HT-29 (cell line): ENCODE measurements at regions not wholly inside any gene's neighbourhood (a gene's known extent, or its start where the extent isn't known, plus 50 kb on each side); places are given as distances from the start of the nearest gene placed in this dataset.
"Not testable (repeated sequence)": the region's sequence is repeated elsewhere in the genome, so short reads cannot be mapped to it uniquely, and the experiment has no call there.

Source experiments
- DNase-seq: peaks from one replicate; pipeline ENCODE4 v3.0.0-alpha.2; 2015; ENCODE audit warnings: low spot score

- DNase-seq = not testable (repeated sequence)
Observed at GRCh38 chr3:145257967-145258366, 903.0 kb downstream of the PLOD2 start.

GRCh38 chr3:145259166-145259880, 901.7 kb downstream of the PLOD2 start:
- DNase-seq = no peak

- not testable (repeated sequence) for DNase-seq
Observed at GRCh38 chr3:145263458-145263857, 897.5 kb downstream of the PLOD2 start.

- DNase-seq = peak; percentile 19
Observed at GRCh38 chr3:145266368-145266767, 894.6 kb downstream of the PLOD2 start.

GRCh38 chr3:145269106-145269505, 891.9 kb downstream of the PLOD2 start:
- no peak for DNase-seq

- no peak for DNase-seq
Observed at GRCh38 chr3:145272684-145273083, 888.3 kb downstream of the PLOD2 start.

GRCh38 chr3:145282505-145282904, 878.5 kb downstream of the PLOD2 start:
- DNase-seq = no peak

- no peak for DNase-seq
Observed at GRCh38 chr3:145286937-145287336, 874.0 kb downstream of the PLOD2 start.

- no peak for DNase-seq
Observed at GRCh38 chr3:145290010-145290409, 871.0 kb downstream of the PLOD2 start.

GRCh38 chr3:145294572-145294971, 866.4 kb downstream of the PLOD2 start:
- no peak for DNase-seq

GRCh38 chr3:145307272-145307671, 853.7 kb downstream of the PLOD2 start:
- no peak for DNase-seq

- DNase-seq = no peak
Observed at GRCh38 chr3:145313751-145314150, 847.2 kb downstream of the PLOD2 start.

- DNase-seq = not testable (repeated sequence)
Observed at GRCh38 chr3:145316253-145316652, 844.7 kb downstream of the PLOD2 start.

GRCh38 chr3:145326666-145327065, 834.3 kb downstream of the PLOD2 start:
- no peak for DNase-seq

- not testable (repeated sequence) for DNase-seq
Observed at GRCh38 chr3:145333427-145333826, 827.6 kb downstream of the PLOD2 start.

GRCh38 chr3:145333931-145334330, 827.1 kb downstream of the PLOD2 start:
- no peak for DNase-seq

- DNase-seq = no peak
Observed at GRCh38 chr3:145355206-145355605, 805.8 kb downstream of the PLOD2 start.

- DNase-seq = no peak
Observed at GRCh38 chr3:145357453-145357852, 803.5 kb downstream of the PLOD2 start.

GRCh38 chr3:145359040-145359439, 801.9 kb downstream of the PLOD2 start:
- DNase-seq = no peak

- no peak for DNase-seq
Observed at GRCh38 chr3:145368748-145369147, 792.2 kb downstream of the PLOD2 start.

- DNase-seq = no peak
Observed at GRCh38 chr3:145370870-145371269, 790.1 kb downstream of the PLOD2 start.

GRCh38 chr3:145377301-145377700, 783.7 kb downstream of the PLOD2 start:
- DNase-seq = no peak

- no peak for DNase-seq
Observed at GRCh38 chr3:145383416-145383815, 777.6 kb downstream of the PLOD2 start.

- DNase-seq = no peak
Observed at GRCh38 chr3:145384307-145384706, 776.7 kb downstream of the PLOD2 start.
